ENCODE measurements at regions not wholly inside any gene's neighbourhood (a gene's known extent, or its start where the extent isn't known, plus 50 kb on each side); places are given as distances from the start of the nearest gene placed in this dataset.
"Not testable (repeated sequence)": the region's sequence is repeated elsewhere in the genome, so short reads cannot be mapped to it uniquely, and the experiment has no call there.

GRCh38 chr6:134438837-134439236, 120.9 kb upstream of the SGK1 start:
- DNase-seq (ENCODE audit: extremely low read depth in 1 of 11, low read depth in 9 of 11, low spot score in 4 of 11) = no peak

GRCh38 chr6:134437376-134437775, 119.5 kb upstream of the SGK1 start:
- no peak for DNase-seq (ENCODE audit: extremely low read depth in 1 of 11, low read depth in 9 of 11, low spot score in 4 of 11)

- no peak for DNase-seq (ENCODE audit: extremely low read depth in 1 of 11, low read depth in 9 of 11, low spot score in 4 of 11)
Observed at GRCh38 chr6:134436950-134437349, 119.0 kb upstream of the SGK1 start.

- DNase-seq (ENCODE audit: extremely low read depth in 1 of 11, low read depth in 9 of 11, low spot score in 4 of 11) = no peak
Observed at GRCh38 chr6:134436281-134436815, 118.4 kb upstream of the SGK1 start.

GRCh38 chr6:134435814-134436280, 117.9 kb upstream of the SGK1 start:
- DNase-seq (ENCODE audit: extremely low read depth in 1 of 11, low read depth in 9 of 11, low spot score in 4 of 11) = no peak

GRCh38 chr6:134434019-134434942, 116.4 kb upstream of the SGK1 start:
- no peak for DNase-seq (ENCODE audit: extremely low read depth in 1 of 11, low read depth in 9 of 11, low spot score in 4 of 11)

- DNase-seq (ENCODE audit: extremely low read depth in 1 of 11, low read depth in 9 of 11, low spot score in 4 of 11) = no peak
Observed at GRCh38 chr6:134432036-134432435, 114.1 kb upstream of the SGK1 start.

- DNase-seq (ENCODE audit: extremely low read depth in 1 of 11, low read depth in 9 of 11, low spot score in 4 of 11) = no peak
Observed at GRCh38 chr6:134431421-134431859, 113.5 kb upstream of the SGK1 start.

GRCh38 chr6:134429861-134430380, 112.0 kb upstream of the SGK1 start:
- DNase-seq (ENCODE audit: extremely low read depth in 1 of 11, low read depth in 9 of 11, low spot score in 4 of 11) = no peak

GRCh38 chr6:134427721-134428120, 109.8 kb upstream of the SGK1 start:
- no peak for DNase-seq (ENCODE audit: extremely low read depth in 1 of 11, low read depth in 9 of 11, low spot score in 4 of 11)

- no peak for DNase-seq (ENCODE audit: extremely low read depth in 1 of 11, low read depth in 9 of 11, low spot score in 4 of 11)
Observed at GRCh38 chr6:134426623-134427022, 108.7 kb upstream of the SGK1 start.

GRCh38 chr6:134425917-134426316, 108.0 kb upstream of the SGK1 start:
- DNase-seq (ENCODE audit: extremely low read depth in 1 of 11, low read depth in 9 of 11, low spot score in 4 of 11) = not testable (repeated sequence)

GRCh38 chr6:134425513-134425912, 107.6 kb upstream of the SGK1 start:
- DNase-seq (ENCODE audit: extremely low read depth in 1 of 11, low read depth in 9 of 11, low spot score in 4 of 11) = no peak

- no peak for DNase-seq (ENCODE audit: extremely low read depth in 1 of 11, low read depth in 9 of 11, low spot score in 4 of 11)
Observed at GRCh38 chr6:134424798-134425170, 106.9 kb upstream of the SGK1 start.

GRCh38 chr6:134424165-134424797, 106.4 kb upstream of the SGK1 start:
- DNase-seq (ENCODE audit: extremely low read depth in 1 of 11, low read depth in 9 of 11, low spot score in 4 of 11) = no peak

GRCh38 chr6:134422426-134423231, 104.7 kb upstream of the SGK1 start:
- no peak for DNase-seq (ENCODE audit: extremely low read depth in 1 of 11, low read depth in 9 of 11, low spot score in 4 of 11)

GRCh38 chr6:134421501-134421900, 103.6 kb upstream of the SGK1 start:
- no peak for DNase-seq (ENCODE audit: extremely low read depth in 1 of 11, low read depth in 9 of 11, low spot score in 4 of 11)

GRCh38 chr6:134420614-134421181, 102.8 kb upstream of the SGK1 start:
- DNase-seq (ENCODE audit: extremely low read depth in 1 of 11, low read depth in 9 of 11, low spot score in 4 of 11) = no peak

- peak in 5 of 11 donors; percentile 10 to 59 (median 37) for DNase-seq (ENCODE audit: extremely low read depth in 1 of 11, low read depth in 9 of 11, low spot score in 4 of 11)
Observed at GRCh38 chr6:134419716-134420115, 101.8 kb upstream of the SGK1 start.

All from renal cortex interstitium (tissue), 11 donors.